ENCODE measurements at regions not wholly inside any gene's neighbourhood (a gene's known extent, or its start where the extent isn't known, plus 50 kb on each side); places are given as distances from the start of the nearest gene placed in this dataset.

DNA sequence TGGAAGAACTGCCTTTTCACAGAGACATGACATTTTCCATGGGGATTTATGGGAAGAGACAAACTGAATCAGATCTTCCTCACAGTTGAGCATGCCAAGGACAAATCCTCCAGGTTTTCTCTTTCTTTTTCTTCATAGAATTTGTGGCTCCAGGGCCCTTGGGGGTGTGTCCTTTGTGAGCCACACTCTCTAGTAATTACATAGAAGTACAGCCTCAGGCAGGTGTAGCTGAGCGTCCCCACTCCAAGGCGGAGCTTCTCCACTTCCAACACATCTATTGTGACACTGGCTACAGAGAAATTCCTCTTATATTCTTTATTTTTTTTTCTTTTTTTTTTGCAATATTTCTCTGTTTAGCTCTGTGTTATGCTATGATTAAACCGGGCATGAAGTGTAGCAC lies 420.5 kb upstream of the CD180 start:
- TF ChIP-seq, protein P1, sequence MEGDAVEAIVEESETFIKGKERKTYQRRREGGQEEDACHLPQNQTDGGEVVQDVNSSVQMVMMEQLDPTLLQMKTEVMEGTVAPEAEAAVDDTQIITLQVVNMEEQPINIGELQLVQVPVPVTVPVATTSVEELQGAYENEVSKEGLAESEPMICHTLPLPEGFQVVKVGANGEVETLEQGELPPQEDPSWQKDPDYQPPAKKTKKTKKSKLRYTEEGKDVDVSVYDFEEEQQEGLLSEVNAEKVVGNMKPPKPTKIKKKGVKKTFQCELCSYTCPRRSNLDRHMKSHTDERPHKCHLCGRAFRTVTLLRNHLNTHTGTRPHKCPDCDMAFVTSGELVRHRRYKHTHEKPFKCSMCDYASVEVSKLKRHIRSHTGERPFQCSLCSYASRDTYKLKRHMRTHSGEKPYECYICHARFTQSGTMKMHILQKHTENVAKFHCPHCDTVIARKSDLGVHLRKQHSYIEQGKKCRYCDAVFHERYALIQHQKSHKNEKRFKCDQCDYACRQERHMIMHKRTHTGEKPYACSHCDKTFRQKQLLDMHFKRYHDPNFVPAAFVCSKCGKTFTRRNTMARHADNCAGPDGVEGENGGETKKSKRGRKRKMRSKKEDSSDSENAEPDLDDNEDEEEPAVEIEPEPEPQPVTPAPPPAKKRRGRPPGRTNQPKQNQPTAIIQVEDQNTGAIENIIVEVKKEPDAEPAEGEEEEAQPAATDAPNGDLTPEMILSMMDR (tag by site-specific recombination; IDR thresholded peaks at IDR 0.05): no peak
- TF ChIP-seq YY2 (tag by site-specific recombination; IDR thresholded peaks at IDR 0.05): no peak
- TF ChIP-seq ZFP41 (tag by site-specific recombination; IDR thresholded peaks at IDR 0.05; ENCODE audit: borderline replicate concordance): no peak
- TF ChIP-seq ZNF48 (tag by site-specific recombination; IDR thresholded peaks at IDR 0.05): no peak

All from HEK293 (cell line).